ENCODE measurements at regions not wholly inside any gene's neighbourhood (a gene's known extent, or its start where the extent isn't known, plus 50 kb on each side); places are given as distances from the start of the nearest gene placed in this dataset.

DNA sequence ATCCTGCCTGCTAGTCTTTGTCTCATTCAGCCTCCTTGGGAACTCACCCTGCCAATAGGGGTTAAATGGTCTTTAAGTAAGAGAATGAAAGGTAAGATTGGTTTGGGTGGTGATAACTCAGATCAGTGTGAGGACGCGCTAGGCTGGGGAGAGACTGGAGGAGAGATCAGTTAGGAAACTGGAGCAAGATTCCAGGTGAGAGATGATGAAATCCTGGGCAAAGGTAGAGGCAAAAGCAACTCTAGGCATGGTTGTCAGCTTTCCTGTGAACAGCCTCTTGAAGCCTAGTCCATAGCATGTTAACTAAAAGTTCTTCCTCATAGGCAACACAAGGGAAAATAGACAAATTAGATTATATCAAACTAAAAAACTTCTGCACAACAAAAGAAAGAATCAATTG, 145.2 kb upstream of the ANKRD28 start:
- TF ChIP-seq, protein P1, sequence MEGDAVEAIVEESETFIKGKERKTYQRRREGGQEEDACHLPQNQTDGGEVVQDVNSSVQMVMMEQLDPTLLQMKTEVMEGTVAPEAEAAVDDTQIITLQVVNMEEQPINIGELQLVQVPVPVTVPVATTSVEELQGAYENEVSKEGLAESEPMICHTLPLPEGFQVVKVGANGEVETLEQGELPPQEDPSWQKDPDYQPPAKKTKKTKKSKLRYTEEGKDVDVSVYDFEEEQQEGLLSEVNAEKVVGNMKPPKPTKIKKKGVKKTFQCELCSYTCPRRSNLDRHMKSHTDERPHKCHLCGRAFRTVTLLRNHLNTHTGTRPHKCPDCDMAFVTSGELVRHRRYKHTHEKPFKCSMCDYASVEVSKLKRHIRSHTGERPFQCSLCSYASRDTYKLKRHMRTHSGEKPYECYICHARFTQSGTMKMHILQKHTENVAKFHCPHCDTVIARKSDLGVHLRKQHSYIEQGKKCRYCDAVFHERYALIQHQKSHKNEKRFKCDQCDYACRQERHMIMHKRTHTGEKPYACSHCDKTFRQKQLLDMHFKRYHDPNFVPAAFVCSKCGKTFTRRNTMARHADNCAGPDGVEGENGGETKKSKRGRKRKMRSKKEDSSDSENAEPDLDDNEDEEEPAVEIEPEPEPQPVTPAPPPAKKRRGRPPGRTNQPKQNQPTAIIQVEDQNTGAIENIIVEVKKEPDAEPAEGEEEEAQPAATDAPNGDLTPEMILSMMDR (IDR thresholded peaks at IDR 0.05): no peak
- TF ChIP-seq POLR2A (IDR thresholded peaks at IDR 0.05) (no peak), POLR2AphosphoS5 (IDR thresholded peaks at IDR 0.05) (no peak), EP300 (IDR thresholded peaks at IDR 0.05) (no peak)
